GM18499 (cell line): ENCODE measurements at regions not wholly inside any gene's neighbourhood (a gene's known extent, or its start where the extent isn't known, plus 50 kb on each side); places are given as distances from the start of the nearest gene placed in this dataset.

Source experiments
- ATAC-seq: cut with Tn5 transposase; IDR thresholded peaks from one replicate; pipeline ENCODE4 v1.9.1; 2021; ENCODE audit warnings: moderate number of reproducible peaks; ENCODE audit not compliant: insufficient read depth, unreplicated experiment

GRCh38 chr4:179447308-179447707 is 2005.1 kb upstream of the AGA start:
- no peak for ATAC-seq

- ATAC-seq, result no peak
Measured at GRCh38 chr4:179465131-179465797, 2023.0 kb upstream of the AGA start.

GRCh38 chr4:179467878-179468277 is 2025.6 kb upstream of the AGA start:
- no peak for ATAC-seq

- no peak for ATAC-seq
Measured at GRCh38 chr4:179472164-179472563, 2029.9 kb upstream of the AGA start.

GRCh38 chr4:179478608-179479007 is 2036.4 kb upstream of the AGA start:
- no peak for ATAC-seq

- ATAC-seq, result no peak
Measured at GRCh38 chr4:179485781-179486180, 2043.5 kb upstream of the AGA start.

- ATAC-seq, result no peak
Measured at GRCh38 chr4:179486570-179487335, 2044.5 kb upstream of the AGA start.

- no peak for ATAC-seq
Measured at GRCh38 chr4:179492260-179493080, 2050.2 kb upstream of the AGA start.

GRCh38 chr4:179503976-179504375 is 2061.7 kb upstream of the AGA start:
- ATAC-seq, result no peak

GRCh38 chr4:179509489-179509888 is 2067.3 kb upstream of the AGA start:
- no peak for ATAC-seq

- ATAC-seq, result no peak
Measured at GRCh38 chr4:179521952-179522351, 2079.7 kb upstream of the AGA start.

- no peak for ATAC-seq
Measured at GRCh38 chr4:179530958-179531357, 2088.7 kb upstream of the AGA start.

- no peak for ATAC-seq
Measured at GRCh38 chr4:179536694-179537093, 2094.5 kb upstream of the AGA start.

- ATAC-seq, result no peak
Measured at GRCh38 chr4:179539641-179540040, 2097.4 kb upstream of the AGA start.

GRCh38 chr4:179543771-179544170 is 2101.5 kb upstream of the AGA start:
- no peak for ATAC-seq

GRCh38 chr4:179544496-179544895 is 2102.3 kb upstream of the AGA start:
- ATAC-seq, result no peak

- ATAC-seq, result no peak
Measured at GRCh38 chr4:179552131-179552530, 2109.9 kb upstream of the AGA start.

GRCh38 chr4:179563741-179564140 is 2121.5 kb upstream of the AGA start:
- no peak for ATAC-seq

GRCh38 chr4:179569549-179569948 is 2127.3 kb upstream of the AGA start:
- ATAC-seq, result no peak

- no peak for ATAC-seq
Measured at GRCh38 chr4:179582164-179582905, 2140.1 kb upstream of the AGA start.
